ENCODE measurements at regions not wholly inside any gene's neighbourhood (a gene's known extent, or its start where the extent isn't known, plus 50 kb on each side); places are given as distances from the start of the nearest gene placed in this dataset.

DNA sequence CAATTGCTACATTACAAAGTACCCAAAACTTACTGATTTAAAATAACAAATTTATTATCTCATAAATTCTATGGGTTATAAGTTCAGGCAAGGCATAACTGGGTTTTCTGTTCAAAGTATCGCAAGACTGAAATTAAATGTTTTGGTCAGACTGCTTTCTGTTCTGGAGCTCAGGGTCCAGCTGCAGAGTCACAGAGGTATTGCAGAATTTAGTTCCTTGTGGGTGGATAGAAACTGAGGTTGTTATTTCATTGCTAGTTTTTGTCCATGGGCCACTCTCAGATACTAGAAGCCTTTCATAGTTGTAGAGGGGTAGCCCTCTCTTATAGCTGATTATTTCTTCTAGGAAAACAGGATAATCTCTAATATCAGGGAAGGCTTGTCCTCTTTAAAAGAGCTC is 467.9 kb downstream of the TRHDE start:
- Histone ChIP-seq H4K5ac (ENCODE audit: insufficient read length, low read depth, low read length) (no peak overlapping the region), H4K91ac (ENCODE audit: insufficient read length, low read depth, low read length) (no peak overlapping the region), H3K27me3 (ENCODE audit: insufficient read depth, low read length) (no peaks in the 10 kb centered on the region), H3K14ac (ENCODE audit: insufficient read depth, low read length) (no peak overlapping the region), H3K4ac (ENCODE audit: low read depth, low read length) (no peak overlapping the region), H2AK5ac (ENCODE audit: insufficient read length, low read length) (no peak overlapping the region), H3K9ac (ENCODE audit: extremely low read depth, insufficient read length, low read length) (no peak overlapping the region), H3K79me2 (ENCODE audit: insufficient read depth, low read length) (no peaks in the 10 kb centered on the region), H3K56ac (ENCODE audit: insufficient read length, low read depth, low read length) (no peak overlapping the region), H3K79me1 (ENCODE audit: insufficient read depth, low read depth, low read length, poor library complexity, severe bottlenecking) (no peaks in the 10 kb centered on the region), H3K4me2 (ENCODE audit: insufficient read depth, insufficient read length, low read length) (no peak overlapping the region), H3T11ph (ENCODE audit: low read length) (no peak overlapping the region), H3K27ac (ENCODE audit: insufficient read length, low read depth, low read length) (no peak overlapping the region), H2AFZ (ENCODE audit: low read length) (no peak overlapping the region), H2BK120ac (ENCODE audit: low read depth, low read length, poor library complexity, severe bottlenecking) (no peak overlapping the region), H3K18ac (ENCODE audit: insufficient read length, low read depth, low read length) (no peak overlapping the region), H2BK12ac (ENCODE audit: insufficient read length, low read depth, low read length) (no peak overlapping the region), H4K8ac (replicated peaks; ENCODE audit: insufficient read length, low read depth, low read length) (no peak overlapping the region), H2BK20ac (ENCODE audit: low read depth, low read length, poor library complexity, severe bottlenecking) (no peak overlapping the region), H3K4me1 (ENCODE audit: insufficient read depth, low read length) (no peaks in the 10 kb centered on the region), H2BK15ac (ENCODE audit: low read depth, low read length) (no peak overlapping the region), H3K23me2 (ENCODE audit: insufficient read length, low read depth, low read length, poor library complexity, severe bottlenecking) (no peaks in the 10 kb centered on the region), H4K20me1 (ENCODE audit: control insufficient read depth, insufficient read depth, insufficient read length) (no peaks in the 10 kb centered on the region), H3K23ac (ENCODE audit: insufficient read length, low read depth, low read length) (no peak overlapping the region), H2BK5ac (ENCODE audit: insufficient read length, low read length) (no peak overlapping the region), H3K9me3 (ENCODE audit: control insufficient read depth, low read depth, low read length) (no peaks in the 10 kb centered on the region)
- no CpG with 5 or more reads among the region's 1 CpG for WGBS (ENCODE audit: extremely low coverage, insufficient read length, low lambda C conversion rate)
- Mint-ChIP-seq H3K4me3 (no peak overlapping the region), H3K9me3 (peaks cover 12 to 27% of the 10 kb centered on the region in 2 experiments; a peak in 4 of 5 replicates), H3K27ac (no peak overlapping the region), H3K27me3 (ENCODE audit: low read depth) (no peaks in the 10 kb centered on the region), H3K4me1 (0 out of 4 replicates have a peak, but pooled peaks cover 0 to 2% of the 10 kb centered on the region in 2 experiments), H3K36me3 (ENCODE audit: insufficient read depth in 1 of 3, low read depth in 3 of 3) (peaks cover 6 to 11% (median 7%) of the 10 kb centered on the region in 3 experiments; a peak in 6 of 7 replicates)
- TF ChIP-seq, protein P1, sequence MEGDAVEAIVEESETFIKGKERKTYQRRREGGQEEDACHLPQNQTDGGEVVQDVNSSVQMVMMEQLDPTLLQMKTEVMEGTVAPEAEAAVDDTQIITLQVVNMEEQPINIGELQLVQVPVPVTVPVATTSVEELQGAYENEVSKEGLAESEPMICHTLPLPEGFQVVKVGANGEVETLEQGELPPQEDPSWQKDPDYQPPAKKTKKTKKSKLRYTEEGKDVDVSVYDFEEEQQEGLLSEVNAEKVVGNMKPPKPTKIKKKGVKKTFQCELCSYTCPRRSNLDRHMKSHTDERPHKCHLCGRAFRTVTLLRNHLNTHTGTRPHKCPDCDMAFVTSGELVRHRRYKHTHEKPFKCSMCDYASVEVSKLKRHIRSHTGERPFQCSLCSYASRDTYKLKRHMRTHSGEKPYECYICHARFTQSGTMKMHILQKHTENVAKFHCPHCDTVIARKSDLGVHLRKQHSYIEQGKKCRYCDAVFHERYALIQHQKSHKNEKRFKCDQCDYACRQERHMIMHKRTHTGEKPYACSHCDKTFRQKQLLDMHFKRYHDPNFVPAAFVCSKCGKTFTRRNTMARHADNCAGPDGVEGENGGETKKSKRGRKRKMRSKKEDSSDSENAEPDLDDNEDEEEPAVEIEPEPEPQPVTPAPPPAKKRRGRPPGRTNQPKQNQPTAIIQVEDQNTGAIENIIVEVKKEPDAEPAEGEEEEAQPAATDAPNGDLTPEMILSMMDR (conservative IDR thresholded peaks at IDR 0.05): no peak
- DNase-seq: no peak

All from H9 (cell line).